Neural cell (in vitro differentiated cells): ENCODE measurements at regions not wholly inside any gene's neighbourhood (a gene's known extent, or its start where the extent isn't known, plus 50 kb on each side); places are given as distances from the start of the nearest gene placed in this dataset.
"Not testable (repeated sequence)": the region's sequence is repeated elsewhere in the genome, so short reads cannot be mapped to it uniquely, and the experiment has no call there.

Experiments
- EZH2 ChIP-seq: fragments of 200-600, 300-800 bp; shearing (Covaris generic), sonication (generic); IDR thresholded peaks from 2 replicates; pipeline ENCODE4 v1.6.1; 2014; ENCODE audit warnings: antibody characterized with exemption, low read length, borderline replicate concordance, mild to moderate bottlenecking; ENCODE audit not compliant: insufficient read depth, poor library complexity, severe bottlenecking
- POLR2AphosphoS5 ChIP-seq: IDR thresholded peaks from 2 replicates; pipeline ENCODE4 v1.6.1; 2012
- SMC3 ChIP-seq: fragments of 450-650 bp; conservative IDR thresholded peaks from 2 replicates; pipeline ENCODE4 v1.6.1; 2014; ENCODE audit warnings: antibody characterized with exemption, mild to moderate bottlenecking, moderate library complexity; ENCODE audit not compliant: poor library complexity
- TF ChIP-seq, protein P1 (sequence below): fragments of 450-650 bp; IDR thresholded peaks from 2 replicates; pipeline ENCODE4 v1.5.1; 2014; ENCODE audit warnings: antibody characterized with exemption, mild to moderate bottlenecking, moderate library complexity; ENCODE audit not compliant: poor library complexity, severe bottlenecking
- TF ChIP-seq, protein P2 (sequence below): IDR thresholded peaks from 2 replicates; pipeline ENCODE4 v1.6.1; 2012; ENCODE audit warnings: borderline replicate concordance

DNA sequence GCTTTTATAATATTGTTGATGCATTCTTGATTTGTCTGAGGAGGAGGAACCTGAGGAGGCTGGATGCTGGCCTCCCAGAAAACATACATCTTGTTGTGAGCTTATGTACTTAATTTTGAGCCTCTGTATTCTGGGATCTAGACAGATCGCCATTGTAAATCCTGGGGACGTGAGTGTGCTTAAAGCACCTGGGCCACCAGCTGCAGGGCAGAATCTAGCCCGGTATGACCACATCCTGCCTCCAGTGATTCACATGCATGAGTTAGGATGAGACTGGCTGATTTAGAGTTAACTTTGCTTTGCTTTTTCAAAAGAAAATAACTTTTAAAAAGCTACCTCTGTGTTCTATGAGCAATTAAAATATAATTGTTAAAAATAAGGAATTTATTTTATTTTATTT is 364.6 kb upstream of the TGIF2LX start:
- TF ChIP-seq POLR2AphosphoS5, SMC3, EZH2: not testable (repeated sequence)
- TF ChIP-seq, protein P1, sequence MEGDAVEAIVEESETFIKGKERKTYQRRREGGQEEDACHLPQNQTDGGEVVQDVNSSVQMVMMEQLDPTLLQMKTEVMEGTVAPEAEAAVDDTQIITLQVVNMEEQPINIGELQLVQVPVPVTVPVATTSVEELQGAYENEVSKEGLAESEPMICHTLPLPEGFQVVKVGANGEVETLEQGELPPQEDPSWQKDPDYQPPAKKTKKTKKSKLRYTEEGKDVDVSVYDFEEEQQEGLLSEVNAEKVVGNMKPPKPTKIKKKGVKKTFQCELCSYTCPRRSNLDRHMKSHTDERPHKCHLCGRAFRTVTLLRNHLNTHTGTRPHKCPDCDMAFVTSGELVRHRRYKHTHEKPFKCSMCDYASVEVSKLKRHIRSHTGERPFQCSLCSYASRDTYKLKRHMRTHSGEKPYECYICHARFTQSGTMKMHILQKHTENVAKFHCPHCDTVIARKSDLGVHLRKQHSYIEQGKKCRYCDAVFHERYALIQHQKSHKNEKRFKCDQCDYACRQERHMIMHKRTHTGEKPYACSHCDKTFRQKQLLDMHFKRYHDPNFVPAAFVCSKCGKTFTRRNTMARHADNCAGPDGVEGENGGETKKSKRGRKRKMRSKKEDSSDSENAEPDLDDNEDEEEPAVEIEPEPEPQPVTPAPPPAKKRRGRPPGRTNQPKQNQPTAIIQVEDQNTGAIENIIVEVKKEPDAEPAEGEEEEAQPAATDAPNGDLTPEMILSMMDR, result not testable (repeated sequence)
- TF ChIP-seq, protein P2, sequence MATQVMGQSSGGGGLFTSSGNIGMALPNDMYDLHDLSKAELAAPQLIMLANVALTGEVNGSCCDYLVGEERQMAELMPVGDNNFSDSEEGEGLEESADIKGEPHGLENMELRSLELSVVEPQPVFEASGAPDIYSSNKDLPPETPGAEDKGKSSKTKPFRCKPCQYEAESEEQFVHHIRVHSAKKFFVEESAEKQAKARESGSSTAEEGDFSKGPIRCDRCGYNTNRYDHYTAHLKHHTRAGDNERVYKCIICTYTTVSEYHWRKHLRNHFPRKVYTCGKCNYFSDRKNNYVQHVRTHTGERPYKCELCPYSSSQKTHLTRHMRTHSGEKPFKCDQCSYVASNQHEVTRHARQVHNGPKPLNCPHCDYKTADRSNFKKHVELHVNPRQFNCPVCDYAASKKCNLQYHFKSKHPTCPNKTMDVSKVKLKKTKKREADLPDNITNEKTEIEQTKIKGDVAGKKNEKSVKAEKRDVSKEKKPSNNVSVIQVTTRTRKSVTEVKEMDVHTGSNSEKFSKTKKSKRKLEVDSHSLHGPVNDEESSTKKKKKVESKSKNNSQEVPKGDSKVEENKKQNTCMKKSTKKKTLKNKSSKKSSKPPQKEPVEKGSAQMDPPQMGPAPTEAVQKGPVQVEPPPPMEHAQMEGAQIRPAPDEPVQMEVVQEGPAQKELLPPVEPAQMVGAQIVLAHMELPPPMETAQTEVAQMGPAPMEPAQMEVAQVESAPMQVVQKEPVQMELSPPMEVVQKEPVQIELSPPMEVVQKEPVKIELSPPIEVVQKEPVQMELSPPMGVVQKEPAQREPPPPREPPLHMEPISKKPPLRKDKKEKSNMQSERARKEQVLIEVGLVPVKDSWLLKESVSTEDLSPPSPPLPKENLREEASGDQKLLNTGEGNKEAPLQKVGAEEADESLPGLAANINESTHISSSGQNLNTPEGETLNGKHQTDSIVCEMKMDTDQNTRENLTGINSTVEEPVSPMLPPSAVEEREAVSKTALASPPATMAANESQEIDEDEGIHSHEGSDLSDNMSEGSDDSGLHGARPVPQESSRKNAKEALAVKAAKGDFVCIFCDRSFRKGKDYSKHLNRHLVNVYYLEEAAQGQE, result not testable (repeated sequence)
